Neural cell (in vitro differentiated cells): ENCODE measurements at regions not wholly inside any gene's neighbourhood (a gene's known extent, or its start where the extent isn't known, plus 50 kb on each side); places are given as distances from the start of the nearest gene placed in this dataset.

Experiments used
- CTCF ChIP-seq: fragments of 450-650 bp; IDR thresholded peaks from 2 replicates; pipeline ENCODE4 v1.5.1; 2014; ENCODE audit warnings: antibody characterized with exemption, mild to moderate bottlenecking, moderate library complexity; ENCODE audit not compliant: poor library complexity, severe bottlenecking
- EP300 ChIP-seq: fragments of 450-650 bp; conservative IDR thresholded peaks from 2 replicates; pipeline ENCODE4 v1.6.1; 2014; ENCODE audit warnings: antibody characterized with exemption, mild to moderate bottlenecking, moderate library complexity; ENCODE audit not compliant: poor library complexity, severe bottlenecking
- EZH2 ChIP-seq: fragments of 200-600, 300-800 bp; shearing (Covaris generic), sonication (generic); IDR thresholded peaks from 2 replicates; pipeline ENCODE4 v1.6.1; 2014; ENCODE audit warnings: antibody characterized with exemption, low read length, borderline replicate concordance, mild to moderate bottlenecking; ENCODE audit not compliant: insufficient read depth, poor library complexity, severe bottlenecking
- REST ChIP-seq: IDR thresholded peaks from 2 replicates; pipeline ENCODE4 v1.6.1; 2012; ENCODE audit warnings: borderline replicate concordance

GRCh38 chr10:42936580-42936979, 140.3 kb upstream of the RET start:
- TF ChIP-seq REST = no peak
- TF ChIP-seq EP300 = no peak
- TF ChIP-seq EZH2 = no peak
- TF ChIP-seq CTCF = no peak
